ENCODE measurements at regions not wholly inside any gene's neighbourhood (a gene's known extent, or its start where the extent isn't known, plus 50 kb on each side); places are given as distances from the start of the nearest gene placed in this dataset.
A peak's percentile ranks its signal among the peaks of the same experiment; 100 is the strongest.

DNA sequence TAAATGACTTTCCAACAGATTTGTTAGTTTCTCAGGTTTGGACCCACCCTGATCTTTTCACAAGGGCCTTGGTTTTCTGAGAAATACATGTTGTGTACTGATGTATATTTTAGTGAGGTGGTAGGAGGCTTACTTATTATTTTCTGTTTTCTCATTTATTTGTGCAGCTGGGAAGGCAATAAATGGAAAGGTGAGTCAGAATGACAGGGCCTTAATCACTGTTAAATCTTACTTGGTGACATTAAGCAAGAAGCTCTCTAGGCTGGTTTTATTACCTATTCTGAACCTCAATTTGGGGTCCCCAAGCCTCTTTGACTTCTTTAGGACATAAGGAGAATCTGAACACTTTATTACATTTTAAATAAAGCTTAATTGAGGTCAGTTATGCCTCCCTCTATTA lies 214.0 kb upstream of the DAB2 start:
- DNase-seq (ENCODE audit: low read depth): no peak
- no peak overlapping the region for H3K4me3 ChIP-seq (ENCODE audit: low read depth, low read length)
- TF ChIP-seq, protein P1, sequence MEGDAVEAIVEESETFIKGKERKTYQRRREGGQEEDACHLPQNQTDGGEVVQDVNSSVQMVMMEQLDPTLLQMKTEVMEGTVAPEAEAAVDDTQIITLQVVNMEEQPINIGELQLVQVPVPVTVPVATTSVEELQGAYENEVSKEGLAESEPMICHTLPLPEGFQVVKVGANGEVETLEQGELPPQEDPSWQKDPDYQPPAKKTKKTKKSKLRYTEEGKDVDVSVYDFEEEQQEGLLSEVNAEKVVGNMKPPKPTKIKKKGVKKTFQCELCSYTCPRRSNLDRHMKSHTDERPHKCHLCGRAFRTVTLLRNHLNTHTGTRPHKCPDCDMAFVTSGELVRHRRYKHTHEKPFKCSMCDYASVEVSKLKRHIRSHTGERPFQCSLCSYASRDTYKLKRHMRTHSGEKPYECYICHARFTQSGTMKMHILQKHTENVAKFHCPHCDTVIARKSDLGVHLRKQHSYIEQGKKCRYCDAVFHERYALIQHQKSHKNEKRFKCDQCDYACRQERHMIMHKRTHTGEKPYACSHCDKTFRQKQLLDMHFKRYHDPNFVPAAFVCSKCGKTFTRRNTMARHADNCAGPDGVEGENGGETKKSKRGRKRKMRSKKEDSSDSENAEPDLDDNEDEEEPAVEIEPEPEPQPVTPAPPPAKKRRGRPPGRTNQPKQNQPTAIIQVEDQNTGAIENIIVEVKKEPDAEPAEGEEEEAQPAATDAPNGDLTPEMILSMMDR (IDR thresholded peaks at IDR 0.05; ENCODE audit: control insufficient read depth, extremely low read depth, insufficient read depth): no peak

DNA sequence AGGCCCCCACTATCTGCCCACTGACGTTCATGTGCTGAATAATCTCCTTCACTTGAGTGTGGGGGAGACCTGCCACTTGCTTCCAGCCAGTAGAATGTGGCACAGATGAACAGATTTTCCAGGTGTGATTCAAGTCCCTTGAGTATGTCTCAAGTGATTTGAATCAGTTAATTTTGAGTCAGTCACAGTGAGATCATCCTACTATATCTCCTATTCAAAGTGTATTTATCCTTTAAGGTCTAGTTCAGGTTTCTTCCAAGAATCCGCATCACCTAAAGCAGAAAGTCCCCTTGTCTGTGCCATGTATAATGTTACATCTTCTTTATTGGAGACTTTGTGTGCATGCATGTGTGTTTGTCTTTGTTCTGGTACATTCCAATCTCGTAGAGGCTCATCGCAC lies 208.3 kb upstream of the DAB2 start:
- H3K4me3 ChIP-seq (ENCODE audit: low read depth, low read length): no peak overlapping the region
- TF ChIP-seq, protein P1 (IDR thresholded peaks at IDR 0.05; ENCODE audit: control insufficient read depth, extremely low read depth, insufficient read depth): no peak
- no peak for DNase-seq (ENCODE audit: low read depth)

- TF ChIP-seq, protein P1 (IDR thresholded peaks at IDR 0.05; ENCODE audit: control insufficient read depth, extremely low read depth, insufficient read depth): no peak
- no peak for DNase-seq (ENCODE audit: low read depth)
- H3K4me3 ChIP-seq (ENCODE audit: low read depth, low read length): no peak overlapping the region
Observed at GRCh38 chr5:39631958-39632357, 207.2 kb upstream of the DAB2 start.

- H3K4me3 ChIP-seq (ENCODE audit: low read depth, low read length): no peak overlapping the region
- TF ChIP-seq, protein P1 (IDR thresholded peaks at IDR 0.05; ENCODE audit: control insufficient read depth, extremely low read depth, insufficient read depth): no peak
- DNase-seq (ENCODE audit: low read depth): no peak
Observed at GRCh38 chr5:39629946-39630345, 205.2 kb upstream of the DAB2 start.

DNA sequence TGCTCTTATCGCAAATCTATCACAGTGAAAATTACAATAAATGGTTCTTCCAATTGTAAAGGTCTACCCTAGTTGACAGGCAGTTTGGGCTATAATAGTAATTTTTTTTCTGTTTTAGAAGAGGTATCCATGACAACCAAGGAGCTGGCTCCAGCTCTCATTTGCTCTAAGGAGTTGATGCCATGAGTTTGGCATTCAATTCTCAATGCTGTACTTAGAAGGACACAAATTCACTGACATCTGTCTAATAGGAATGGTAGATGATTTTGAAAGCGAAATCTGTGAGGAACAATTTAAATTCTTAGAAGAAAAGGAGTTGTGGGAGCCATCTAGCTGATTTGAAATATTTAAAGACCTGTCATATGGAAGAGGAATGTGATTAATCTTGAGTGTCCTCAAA lies 203.6 kb upstream of the DAB2 start:
- DNase-seq (ENCODE audit: low read depth): no peak
- TF ChIP-seq, protein P1 (IDR thresholded peaks at IDR 0.05; ENCODE audit: control insufficient read depth, extremely low read depth, insufficient read depth): no peak
- H3K4me3 ChIP-seq (ENCODE audit: low read depth, low read length): no peak overlapping the region

GRCh38 chr5:39624890-39625289 lies 200.1 kb upstream of the DAB2 start:
- TF ChIP-seq, protein P1 (IDR thresholded peaks at IDR 0.05; ENCODE audit: control insufficient read depth, extremely low read depth, insufficient read depth): no peak
- DNase-seq (ENCODE audit: low read depth): no peak
- H3K4me3 ChIP-seq (ENCODE audit: low read depth, low read length): no peak overlapping the region

GRCh38 chr5:39624268-39624886 lies 199.6 kb upstream of the DAB2 start:
- no peak overlapping the region for H3K4me3 ChIP-seq (ENCODE audit: low read depth, low read length)
- TF ChIP-seq, protein P1 (IDR thresholded peaks at IDR 0.05; ENCODE audit: control insufficient read depth, extremely low read depth, insufficient read depth): no peak
- peak; percentile 77 for DNase-seq (ENCODE audit: low read depth)

Measured in LNCaP clone FGC (cell line).